Aorta (tissue), 5 donors: ENCODE measurements at regions not wholly inside any gene's neighbourhood (a gene's known extent, or its start where the extent isn't known, plus 50 kb on each side); places are given as distances from the start of the nearest gene placed in this dataset.

Experiments
- ATAC-seq: fragments of 200-7000 bp; cut with Tn5 transposase; one replicate; pipeline ENCODE4 v1.9.1; 2022; ENCODE audit warnings: moderate library complexity; ENCODE audit not compliant: low FRiP score
- DNase-seq, 2 donors: peaks; one replicate each; pipeline ENCODE4 v3.0.0-alpha.2; 2020
- H3K27ac ChIP-seq, 2 donors: one replicate each; pipeline ENCODE4 v1.5.1; 2013; ENCODE audit warnings: low read length in 2 of 2, mild to moderate bottlenecking in 2 of 2, moderate library complexity in 2 of 2, control low read depth in 1 of 2, inconsistent platforms in 1 of 2, low read depth in 1 of 2
- H3K27me3 ChIP-seq, 2 donors: one replicate each; pipeline ENCODE4 v1.6.1; 2013; ENCODE audit warnings: control low read depth in 1 of 2, low read length in 1 of 2, mild to moderate bottlenecking in 1 of 2, moderate library complexity in 1 of 2; ENCODE audit not compliant: insufficient read depth in 2 of 2, control insufficient read depth in 1 of 2
- H3K36me3 ChIP-seq, 2 donors: one replicate each; pipeline ENCODE4 v1.6.1; 2013; ENCODE audit warnings: control low read depth in 1 of 2, low read length in 1 of 2, mild to moderate bottlenecking in 1 of 2; ENCODE audit not compliant: insufficient read depth in 2 of 2, control insufficient read depth in 1 of 2
- H3K4me1 ChIP-seq, 2 donors: one replicate each; pipeline ENCODE4 v1.6.1; 2013; ENCODE audit warnings: low read length in 2 of 2, control low read depth in 1 of 2, mild to moderate bottlenecking in 1 of 2, moderate library complexity in 1 of 2; ENCODE audit not compliant: insufficient read depth in 2 of 2, control insufficient read depth in 1 of 2
- H3K4me3 ChIP-seq, 2 donors: one replicate each; pipeline ENCODE4 v1.5.1; 2013; ENCODE audit warnings: low read length in 2 of 2, control low read depth in 1 of 2, mild to moderate bottlenecking in 1 of 2
- H3K9me3 ChIP-seq: one replicate; pipeline ENCODE4 v1.6.1; 2013; ENCODE audit warnings: mild to moderate bottlenecking, low read length; ENCODE audit not compliant: control insufficient read depth
- WGBS, 2 donors: extraction: QIAGEN DNeasy Blood & Tissue Kit; methylation state at CpG; one replicate each; pipeline ENCODE4 v1.1.7; 2013; 5-methylcytosine and 5-hydroxymethylcytosine counted together
- intact Hi-C, 2 donors: fragments of 100-400 bp; cut with DNase I; formaldehyde crosslinking; loops; one replicate each; pipeline versions ENCODE4 v1.14.2 to v1.15.0; 2022
- donor health status: healthy with polysubstance abuse.
- donor health status: Bipolar disorder and iron deficiency.
- donor health status: DM: no; HTN: no; CAD: no.
- donor health status: DM: no; HTN: no; CAD: no.
- donor health status: DM: yes; HTN: yes; CAD: no.

GRCh38 chr10:78875932-78876331 is 192.8 kb upstream of the ZMIZ1 start:
- H3K4me3 ChIP-seq: no peak overlapping the region
- intact Hi-C loops: no loop called here
- WGBS, 2 donors: 92 to 93% methylated on average over 4 of the region's 4 CpGs
- no peaks in the 10 kb centered on the region for H3K36me3 ChIP-seq
- no peak for DNase-seq
- H3K9me3 ChIP-seq: no peaks in the 10 kb centered on the region
- no peak overlapping the region for H3K27ac ChIP-seq
- H3K27me3 ChIP-seq: no peaks in the 10 kb centered on the region
- H3K4me1 ChIP-seq: no peaks in the 10 kb centered on the region
- no peak for ATAC-seq

- Histone ChIP-seq H3K27ac (no peak overlapping the region), H3K4me1 (no peaks in the 10 kb centered on the region), H3K9me3 (no peaks in the 10 kb centered on the region), H3K4me3 (no peak overlapping the region), H3K27me3 (no peaks in the 10 kb centered on the region), H3K36me3 (no peaks in the 10 kb centered on the region)
- 73 to 80% methylated on average over 4 of the region's 4 CpGs for WGBS, 2 donors
- intact Hi-C loops: no loop called here
- DNase-seq (no peak), ATAC-seq (no peak)
Observed at GRCh38 chr10:78876449-78876848, 192.3 kb upstream of the ZMIZ1 start.

GRCh38 chr10:78879621-78880020 is 189.1 kb upstream of the ZMIZ1 start:
- ATAC-seq (no peak), DNase-seq (no peak)
- no peaks in the 10 kb centered on the region for H3K27me3 ChIP-seq
- H3K9me3 ChIP-seq: no peaks in the 10 kb centered on the region
- intact Hi-C loops: no loop called here
- 83 to 85% methylated on average over 3 of the region's 3 CpGs for WGBS, 2 donors
- H3K36me3 ChIP-seq: no peaks in the 10 kb centered on the region
- H3K27ac ChIP-seq: no peak overlapping the region
- H3K4me3 ChIP-seq: no peak overlapping the region
- H3K4me1 ChIP-seq: no peaks in the 10 kb centered on the region

- DNase-seq: no peak
- Histone ChIP-seq H3K27ac (no peak overlapping the region), H3K9me3 (peaks cover 2% of the 10 kb centered on the region), H3K27me3 (no peaks in the 10 kb centered on the region), H3K36me3 (no peaks in the 10 kb centered on the region), H3K4me3 (no peak overlapping the region), H3K4me1 (no peaks in the 10 kb centered on the region)
- ATAC-seq: no peak
- intact Hi-C loops: no loop called here
Observed at GRCh38 chr10:78886129-78886528, 182.6 kb upstream of the ZMIZ1 start.

GRCh38 chr10:78889536-78890063 is 179.2 kb upstream of the ZMIZ1 start:
- H3K9me3 ChIP-seq: peaks cover 2% of the 10 kb centered on the region
- H3K4me3 ChIP-seq: no peak overlapping the region
- no peak for ATAC-seq
- H3K27ac ChIP-seq: no peak overlapping the region
- intact Hi-C loops: no loop called here
- no peaks in the 10 kb centered on the region for H3K4me1 ChIP-seq
- no peak for DNase-seq
- no peaks in the 10 kb centered on the region for H3K36me3 ChIP-seq
- 85 to 89% methylated on average over 7 of the region's 7 CpGs for whole genome bisulfite sequencing, 2 donors
- no peaks in the 10 kb centered on the region for H3K27me3 ChIP-seq

- DNase-seq: no peak
- intact Hi-C loops: no loop called here
- no peaks in the 10 kb centered on the region for H3K4me1 ChIP-seq
- 83 to 90% methylated on average over 3 of the region's 3 CpGs for WGBS, 2 donors
- H3K27ac ChIP-seq: no peak overlapping the region
- H3K36me3 ChIP-seq: no peaks in the 10 kb centered on the region
- ATAC-seq: no peak
- H3K4me3 ChIP-seq: no peak overlapping the region
- H3K27me3 ChIP-seq: no peaks in the 10 kb centered on the region
- H3K9me3 ChIP-seq: peaks cover 2% of the 10 kb centered on the region
Observed at GRCh38 chr10:78890506-78890905, 178.3 kb upstream of the ZMIZ1 start.

- intact Hi-C loops: no loop called here
- no peaks in the 10 kb centered on the region for H3K4me1 ChIP-seq
- ATAC-seq (no peak), DNase-seq (no peak)
- no peaks in the 10 kb centered on the region for H3K9me3 ChIP-seq
- H3K27ac ChIP-seq: no peak overlapping the region
- no peak overlapping the region for H3K4me3 ChIP-seq
- H3K36me3 ChIP-seq: no peaks in the 10 kb centered on the region
- H3K27me3 ChIP-seq: no peaks in the 10 kb centered on the region
- whole genome bisulfite sequencing, 2 donors: 95 to 97% methylated on average over 2 of the region's 2 CpGs
Observed at GRCh38 chr10:78891741-78892140, 177.0 kb upstream of the ZMIZ1 start.

- Histone ChIP-seq H3K4me1 (no peaks in the 10 kb centered on the region), H3K27me3 (no peaks in the 10 kb centered on the region), H3K36me3 (no peaks in the 10 kb centered on the region), H3K4me3 (no peak overlapping the region), H3K9me3 (no peaks in the 10 kb centered on the region), H3K27ac (no peak overlapping the region)
- no peak for DNase-seq
- no peak for ATAC-seq
- intact Hi-C loops: no loop called here
- WGBS, 2 donors: 85 to 89% methylated on average over 7 of the region's 7 CpGs
Observed at GRCh38 chr10:78892338-78893176, 176.2 kb upstream of the ZMIZ1 start.

GRCh38 chr10:78893217-78893616 is 175.5 kb upstream of the ZMIZ1 start:
- no peaks in the 10 kb centered on the region for H3K4me1 ChIP-seq
- WGBS, 2 donors: 91 to 93% methylated on average over 5 of the region's 5 CpGs
- no peak for ATAC-seq
- intact Hi-C loops: no loop called here
- H3K27ac ChIP-seq: no peak overlapping the region
- no peaks in the 10 kb centered on the region for H3K36me3 ChIP-seq
- no peaks in the 10 kb centered on the region for H3K9me3 ChIP-seq
- H3K4me3 ChIP-seq: no peak overlapping the region
- no peaks in the 10 kb centered on the region for H3K27me3 ChIP-seq
- no peak for DNase-seq
